ENCODE measurements at regions not wholly inside any gene's neighbourhood (a gene's known extent, or its start where the extent isn't known, plus 50 kb on each side); places are given as distances from the start of the nearest gene placed in this dataset.
"Not testable (repeated sequence)": the region's sequence is repeated elsewhere in the genome, so short reads cannot be mapped to it uniquely, and the experiment has no call there.

GRCh38 chr15:98330258-98330657 lies 318.1 kb upstream of the IGF1R start:
- no peak for DNase-seq (ENCODE audit: low spot score)

DNA sequence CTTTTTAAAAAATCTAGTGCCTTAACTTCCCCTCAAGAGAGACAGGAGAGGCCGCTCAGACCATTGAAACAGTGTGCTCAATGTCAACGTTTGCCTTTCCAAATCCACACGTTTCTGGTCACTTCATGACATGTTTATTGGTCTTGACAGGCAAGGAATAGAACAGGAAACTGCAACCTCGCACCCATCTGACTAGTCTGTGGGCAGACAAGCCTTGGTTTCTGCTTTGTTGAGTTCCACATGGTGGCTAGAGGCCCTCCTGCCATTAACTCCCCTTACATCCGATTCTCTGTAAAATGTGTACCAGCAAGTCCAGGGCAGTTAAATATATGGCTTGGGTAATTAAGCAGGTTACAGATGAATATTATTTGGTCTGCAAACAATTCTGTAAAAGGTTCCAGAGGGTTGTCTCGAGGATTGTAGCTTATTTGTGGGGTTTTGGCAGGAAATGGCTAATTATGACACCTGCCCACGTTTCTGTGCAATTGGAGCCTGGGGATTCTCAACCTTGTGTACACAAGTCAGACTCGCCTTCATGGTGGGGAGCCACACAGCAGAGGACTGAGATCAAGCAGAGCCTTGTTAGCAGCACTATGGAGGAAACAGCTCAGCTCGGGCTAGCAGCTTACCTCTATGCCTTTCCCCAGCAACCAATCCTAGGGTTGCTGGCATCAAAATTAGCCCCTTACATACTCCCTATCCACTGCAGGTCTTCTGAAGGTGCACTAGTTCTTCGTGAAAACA lies 317.5 kb upstream of the IGF1R start:
- DNase-seq (ENCODE audit: low spot score): no peak

DNA sequence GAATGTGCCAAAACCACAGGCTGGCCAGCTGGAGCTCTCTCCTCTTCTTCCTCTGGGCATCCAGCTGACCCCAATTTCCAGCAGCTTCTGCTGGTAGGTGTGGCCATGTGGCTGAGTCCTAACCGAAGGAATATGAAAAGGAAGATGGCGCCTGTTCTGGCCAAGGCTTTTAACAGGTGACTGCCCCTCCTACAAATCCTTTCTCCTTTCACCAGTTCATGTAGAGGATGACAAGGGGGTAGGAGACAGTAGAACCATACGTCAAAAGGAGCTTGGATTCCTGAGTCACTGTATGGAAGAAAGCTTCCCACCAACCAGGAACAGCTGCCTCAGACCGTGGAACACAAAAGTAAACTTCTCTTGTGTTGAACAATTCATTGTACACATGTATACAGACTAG lies 316.7 kb upstream of the IGF1R start:
- DNase-seq (ENCODE audit: low spot score): no peak

DNA sequence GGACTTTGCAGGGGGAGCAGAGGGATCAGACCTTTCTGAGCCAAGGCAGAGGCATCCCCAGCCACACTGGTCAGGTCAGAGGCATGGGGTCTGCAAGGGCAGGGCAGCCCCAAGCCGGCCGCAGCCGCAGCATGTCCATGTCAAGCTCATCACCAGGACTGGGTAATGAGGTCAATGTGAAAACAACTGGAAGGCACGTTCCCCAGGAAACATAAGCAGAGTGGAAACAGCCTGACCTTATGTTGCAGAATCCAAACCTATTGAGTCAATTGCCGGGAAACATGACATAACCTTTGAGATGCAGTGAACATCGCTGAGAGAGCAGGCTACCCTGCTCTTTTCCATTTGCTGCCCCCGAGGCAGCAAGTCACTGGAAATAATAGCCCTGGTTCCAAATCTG lies 315.1 kb upstream of the IGF1R start:
- no peak for DNase-seq (ENCODE audit: low spot score)

GRCh38 chr15:98342911-98343310 lies 305.4 kb upstream of the IGF1R start:
- no peak for DNase-seq (ENCODE audit: low spot score)

- DNase-seq (ENCODE audit: low spot score): no peak
Observed at GRCh38 chr15:98344591-98344990, 303.7 kb upstream of the IGF1R start.

DNA sequence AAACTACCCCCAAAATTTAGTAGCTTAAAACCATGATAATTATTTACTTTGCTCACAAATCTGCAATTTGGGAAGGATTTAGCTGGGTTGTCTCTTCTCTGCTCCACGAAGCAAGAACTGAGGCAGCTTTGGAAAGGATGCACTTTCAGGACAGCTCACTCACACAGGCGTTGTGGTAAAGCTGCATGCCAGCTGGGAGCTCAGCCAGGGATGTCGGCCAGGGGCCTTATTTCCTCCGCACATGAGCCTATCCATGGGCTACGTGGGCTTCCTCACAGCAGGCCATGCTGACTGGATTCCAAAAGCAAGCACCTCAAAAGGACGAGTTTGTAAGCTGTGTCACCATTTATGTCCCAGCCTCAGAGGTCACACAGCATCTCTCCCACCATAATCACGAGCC lies 301.3 kb upstream of the IGF1R start:
- DNase-seq (ENCODE audit: low spot score): no peak

- no peak for DNase-seq (ENCODE audit: low spot score)
Observed at GRCh38 chr15:98347866-98348265, 300.5 kb upstream of the IGF1R start.

DNA sequence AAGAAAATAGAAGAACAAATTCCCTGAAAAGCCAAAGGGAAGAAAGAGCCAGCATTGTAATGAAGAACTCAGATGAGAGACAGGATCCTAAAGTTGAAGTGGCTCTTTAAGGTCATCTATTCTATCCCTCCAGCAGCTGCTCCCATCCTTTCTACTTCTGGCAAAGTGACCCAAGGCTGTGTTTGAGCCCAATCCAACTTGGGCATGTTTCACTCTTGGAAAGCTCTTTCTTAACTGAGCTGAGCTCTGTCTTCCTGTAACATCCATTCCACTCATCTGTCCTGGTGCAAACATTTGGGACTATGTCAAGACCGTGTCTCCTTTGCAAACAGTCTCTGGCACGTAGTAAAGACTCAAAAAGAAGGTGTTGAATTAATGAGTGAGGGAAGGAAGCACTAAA lies 298.1 kb upstream of the IGF1R start:
- no peak for DNase-seq (ENCODE audit: low spot score)

- not testable (repeated sequence) for DNase-seq (ENCODE audit: low spot score)
Observed at GRCh38 chr15:98358274-98358673, 290.1 kb upstream of the IGF1R start.

GRCh38 chr15:98358971-98359370 lies 289.4 kb upstream of the IGF1R start:
- DNase-seq (ENCODE audit: low spot score): no peak

- DNase-seq (ENCODE audit: low spot score): no peak
Observed at GRCh38 chr15:98363416-98363815, 284.9 kb upstream of the IGF1R start.

DNA sequence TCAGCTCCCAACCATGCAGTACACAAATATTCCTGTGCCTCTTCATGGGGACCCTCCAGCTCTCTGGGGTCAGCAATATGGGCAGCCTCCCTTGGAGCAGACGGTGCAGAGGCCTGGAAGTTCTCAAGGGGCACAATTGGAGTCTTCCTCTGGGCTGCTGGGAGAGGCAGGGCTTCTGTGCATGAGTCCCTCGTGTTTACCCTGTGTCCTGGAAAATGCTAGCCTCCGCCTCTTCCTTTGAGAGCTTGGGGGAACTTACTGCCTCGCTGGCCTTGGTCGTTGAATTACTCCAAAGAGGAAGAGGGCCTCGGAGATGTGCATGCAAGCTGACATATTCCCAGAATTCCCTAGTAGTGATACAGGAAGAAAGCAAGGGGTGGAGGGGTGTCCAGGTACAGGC lies 284.4 kb upstream of the IGF1R start:
- no peak for DNase-seq (ENCODE audit: low spot score)

- DNase-seq (ENCODE audit: low spot score): no peak
Observed at GRCh38 chr15:98369081-98369716, 279.1 kb upstream of the IGF1R start.

- no peak for DNase-seq (ENCODE audit: low spot score)
Observed at GRCh38 chr15:98375513-98376340, 272.6 kb upstream of the IGF1R start.

DNA sequence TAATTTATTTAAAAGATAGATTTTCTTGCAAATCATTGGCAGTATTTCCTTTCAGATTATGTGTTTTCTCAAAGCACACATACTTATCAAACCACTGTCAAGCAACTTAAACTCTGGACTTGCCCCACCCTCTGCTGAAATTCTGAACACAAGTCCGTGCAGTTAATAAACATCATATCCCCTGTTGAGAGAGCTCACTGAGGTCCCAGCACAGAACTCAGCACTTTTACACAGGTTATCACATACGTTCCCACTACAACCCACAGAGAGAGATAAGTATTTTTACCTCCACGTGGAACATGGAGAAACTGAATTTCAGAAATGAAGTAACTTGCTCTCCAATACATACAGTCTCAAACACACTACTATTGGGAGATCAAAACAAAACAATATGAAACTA lies 267.6 kb upstream of the IGF1R start:
- DNase-seq (ENCODE audit: low spot score): no peak

DNA sequence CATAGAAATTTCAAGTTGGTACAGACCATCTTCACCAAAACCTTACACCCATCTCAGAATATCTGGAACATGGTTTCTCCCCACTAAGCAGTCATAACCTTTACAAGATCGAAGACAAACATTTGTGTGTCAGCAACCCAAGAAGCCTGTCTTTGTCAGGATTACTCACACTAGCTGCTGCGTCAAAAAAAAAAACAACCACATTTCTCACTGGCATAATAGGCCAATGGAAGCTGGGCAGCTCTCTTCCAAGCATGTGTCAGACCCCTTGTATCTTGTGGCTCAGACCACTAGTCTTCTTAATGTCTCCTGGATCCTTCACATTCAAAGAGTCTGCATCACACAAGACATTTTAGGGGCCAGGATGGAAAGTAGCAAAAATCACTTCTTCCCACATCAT lies 266.9 kb upstream of the IGF1R start:
- no peak for DNase-seq (ENCODE audit: low spot score)

DNA sequence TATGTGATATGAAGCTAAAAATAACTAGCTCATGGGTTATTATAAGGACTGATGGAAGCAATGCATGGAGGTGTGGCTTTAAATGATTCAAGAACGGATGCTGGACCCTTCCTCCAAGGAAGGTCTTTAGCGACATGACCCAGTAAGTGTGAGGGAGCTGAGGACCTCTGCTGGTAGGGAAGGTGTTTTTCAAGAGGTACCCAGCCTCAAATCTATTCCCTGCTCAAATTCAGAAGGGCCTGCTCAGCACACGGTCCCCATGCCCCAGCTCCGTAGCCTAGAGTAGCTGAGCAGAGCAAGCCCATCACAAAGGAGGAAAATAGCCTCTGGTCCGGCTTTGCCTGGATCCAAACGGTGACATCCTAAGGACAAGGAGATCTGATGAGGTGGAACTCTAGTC lies 266.2 kb upstream of the IGF1R start:
- DNase-seq (ENCODE audit: low spot score): no peak

GRCh38 chr15:98383571-98383970 lies 264.8 kb upstream of the IGF1R start:
- DNase-seq (ENCODE audit: low spot score): no peak

DNA sequence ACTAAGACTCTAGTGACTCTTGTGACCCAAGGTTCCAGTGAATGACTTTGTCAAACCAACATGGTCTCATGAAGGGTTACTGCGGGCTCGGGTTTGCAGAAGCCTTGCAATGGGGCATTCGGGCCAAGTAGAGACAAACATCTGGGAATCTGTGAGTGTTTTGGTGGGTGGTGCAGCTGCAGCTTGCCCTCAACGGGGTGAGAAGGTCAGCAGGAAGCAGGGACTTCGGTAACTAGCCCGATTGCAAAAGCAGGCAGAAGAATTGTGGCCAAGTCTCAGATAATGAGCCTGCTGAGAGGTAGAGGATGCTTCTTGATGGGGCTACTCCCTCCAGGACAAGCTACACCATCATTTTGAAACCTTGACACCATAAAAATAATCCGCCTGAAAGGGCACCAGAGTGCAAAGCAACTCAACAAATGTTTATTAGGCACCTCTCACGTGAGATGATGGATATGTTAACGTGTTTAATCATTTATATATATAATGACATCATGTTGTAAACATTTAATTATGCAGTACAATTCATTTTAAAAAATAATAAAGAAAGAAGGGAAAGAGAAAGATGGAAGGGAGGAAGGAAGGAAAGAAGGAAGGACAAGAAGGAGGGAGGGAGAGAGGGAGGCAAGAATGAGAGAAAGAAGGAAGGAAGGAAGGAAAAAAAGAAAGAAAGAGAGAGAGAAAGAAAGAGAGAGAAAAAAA lies 263.9 kb upstream of the IGF1R start:
- DNase-seq (ENCODE audit: low spot score): no peak

- DNase-seq (ENCODE audit: low spot score): no peak
Observed at GRCh38 chr15:98385752-98386381, 262.5 kb upstream of the IGF1R start.

DNA sequence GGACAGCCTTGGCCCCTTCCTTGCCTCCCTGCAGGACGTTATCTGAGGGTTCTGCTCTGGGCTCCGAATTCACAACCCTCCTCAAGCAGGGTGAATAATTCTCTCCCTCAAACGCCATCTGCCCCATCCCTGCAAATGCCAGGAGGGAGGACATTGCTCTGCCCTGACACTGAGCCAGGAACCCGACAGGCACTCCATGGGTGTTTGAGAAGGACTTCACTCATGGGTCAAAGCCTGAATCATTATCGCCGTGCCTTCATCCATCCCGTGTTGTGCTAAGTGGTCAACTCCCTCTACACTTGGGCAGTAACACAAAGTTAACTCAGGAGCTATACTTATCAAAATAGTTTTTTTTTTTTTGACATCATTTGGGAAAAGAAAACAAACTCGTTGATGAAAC lies 261.8 kb upstream of the IGF1R start:
- DNase-seq (ENCODE audit: low spot score): no peak
